ENCODE measurements at regions not wholly inside any gene's neighbourhood (a gene's known extent, or its start where the extent isn't known, plus 50 kb on each side); places are given as distances from the start of the nearest gene placed in this dataset.

- TF ChIP-seq JUND (IDR thresholded peaks at IDR 0.05; ENCODE audit: low read length) (0 out of 2 replicates have a peak, but pooled peaks have one; percentile 19), CHD2 (IDR thresholded peaks at IDR 0.05; ENCODE audit: low read length) (peak; percentile 13; the same call in 1 of the 2 replicates), KDM5A (IDR thresholded peaks at IDR 0.05; ENCODE audit: low read length) (no peak), SUZ12 (IDR thresholded peaks at IDR 0.05; ENCODE audit: low read length) (no peak), SAP30 (IDR thresholded peaks at IDR 0.05; ENCODE audit: insufficient read depth, insufficient replicate concordance, low read length) (no peak), ATF2 (IDR thresholded peaks at IDR 0.05; ENCODE audit: low read length) (no peak), NRF1 (IDR thresholded peaks at IDR 0.05; ENCODE audit: low read depth, low read length) (no peak), BRCA1 (IDR thresholded peaks at IDR 0.05; ENCODE audit: low read depth, low read length) (no peak), SP1 (IDR thresholded peaks at IDR 0.05; ENCODE audit: low read depth, low read length) (peak; percentile 83), BCL11A (IDR thresholded peaks at IDR 0.05; ENCODE audit: low read depth in 2 of 2, low read length in 2 of 2) (no peak), RAD21 (IDR thresholded peaks at IDR 0.05 in 1 of 2, conservative IDR thresholded peaks at IDR 0.05 in 1 of 2; ENCODE audit: low read depth in 2 of 2, low read length in 2 of 2) (peak; percentile 61 to 70), CTCF (IDR thresholded peaks at IDR 0.05; ENCODE audit: control extremely low read depth in 1 of 3, insufficient read depth in 1 of 3, low read depth in 1 of 3, low read length in 3 of 3) (peak; percentile 70 to 83 (median 78)), SIX5 (IDR thresholded peaks at IDR 0.05; ENCODE audit: low read depth, low read length) (no peak), HDAC2 (IDR thresholded peaks at IDR 0.05; ENCODE audit: borderline replicate concordance in 1 of 2, low read depth in 2 of 2, low read length in 2 of 2) (peak in 1 of 2 experiments; percentile 82; a peak in 1 of 4 replicates), CREB1 (IDR thresholded peaks at IDR 0.05) (no peak; the same call in 1 of the 2 replicates), SIRT6 (IDR thresholded peaks at IDR 0.05; ENCODE audit: low read length) (no peak), FOSL1 (IDR thresholded peaks at IDR 0.05; ENCODE audit: insufficient read depth, low read depth, low read length) (no peak), MAX (IDR thresholded peaks at IDR 0.05) (no peak), CTBP2 (IDR thresholded peaks at IDR 0.05; ENCODE audit: borderline replicate concordance, insufficient read depth, insufficient read length, low read length) (peak; percentile 66)
These were observed 79.6 kb downstream of the SMIM20 start (continued) for GRCh38 chr4:25993395-25994185.

All from H1 (cell line).